Parathyroid adenoma (tissue), 2 donors: ENCODE measurements at regions not wholly inside any gene's neighbourhood (a gene's known extent, or its start where the extent isn't known, plus 50 kb on each side); places are given as distances from the start of the nearest gene placed in this dataset.
"Not testable (repeated sequence)": the region's sequence is repeated elsewhere in the genome, so short reads cannot be mapped to it uniquely, and the experiment has no call there.

Source experiments
- H2AFZ ChIP-seq: fragments of 300-600 bp; sonication (generic); one replicate; pipeline ENCODE4 v1.7.0; 2017; ENCODE audit warnings: antibody characterized with exemption, mild to moderate bottlenecking
- H3K27ac ChIP-seq: fragments of 300-600 bp; sonication (generic); one replicate; pipeline ENCODE4 v1.7.0; 2017
- H3K27me3 ChIP-seq: fragments of 300-600 bp; sonication (generic); one replicate; pipeline ENCODE4 v1.7.0; 2017; ENCODE audit warnings: low read length; ENCODE audit not compliant: control insufficient read depth, insufficient read depth
- H3K36me3 ChIP-seq: fragments of 300-600 bp; sonication (generic); one replicate; pipeline ENCODE4 v1.7.0; 2017; ENCODE audit warnings: low read length; ENCODE audit not compliant: control insufficient read depth, insufficient read depth
- H3K4me1 ChIP-seq: fragments of 300-600 bp; sonication (generic); one replicate; pipeline ENCODE4 v1.7.0; 2017; ENCODE audit warnings: control low read depth
- H3K4me2 ChIP-seq: fragments of 300-600 bp; sonication (generic); one replicate; pipeline ENCODE4 v1.7.0; 2017; ENCODE audit warnings: low read length
- H3K4me3 ChIP-seq: fragments of 300-600 bp; sonication (generic); one replicate; pipeline ENCODE4 v1.7.0; 2017; ENCODE audit warnings: low read depth, low read length
- H3K79me2 ChIP-seq: fragments of 300-600 bp; sonication (generic); one replicate; pipeline ENCODE4 v1.7.0; 2017; ENCODE audit warnings: control low read depth
- H3K9ac ChIP-seq: fragments of 300-600 bp; sonication (generic); one replicate; pipeline ENCODE4 v1.7.0; 2017; ENCODE audit warnings: mild to moderate bottlenecking
- H3K9me3 ChIP-seq: fragments of 300-600 bp; sonication (generic); one replicate; pipeline ENCODE4 v1.7.0; 2017; ENCODE audit warnings: low read length; ENCODE audit not compliant: control insufficient read depth
- CTCF ChIP-seq: fragments of 300-600 bp; sonication (generic); IDR thresholded peaks from one replicate; pipeline ENCODE4 v1.7.0; 2017; ENCODE audit warnings: antibody characterized with exemption, mild to moderate bottlenecking
- donor health status: primary hyperparathyroidism.

- no peaks in the 10 kb centered on the region for H3K27me3 ChIP-seq
- H3K4me3 ChIP-seq, result no peak overlapping the region
- TF ChIP-seq CTCF, result no peak
- no peak overlapping the region for H3K4me2 ChIP-seq
- H3K79me2 ChIP-seq, result no peaks in the 10 kb centered on the region
- H2AFZ ChIP-seq, result no peak overlapping the region
- H3K9me3 ChIP-seq, result no peaks in the 10 kb centered on the region
- H3K9ac ChIP-seq, result no peak overlapping the region
- no peak overlapping the region for H3K27ac ChIP-seq
- H3K4me1 ChIP-seq, result no peaks in the 10 kb centered on the region
- H3K36me3 ChIP-seq, result no peaks in the 10 kb centered on the region
Measured at GRCh38 chr6:145092554-145092953, 642.8 kb downstream of the EPM2A start.

- TF ChIP-seq CTCF, result no peak
- H3K9ac ChIP-seq, result no peak overlapping the region
- H3K9me3 ChIP-seq, result no peaks in the 10 kb centered on the region
- H3K36me3 ChIP-seq, result no peaks in the 10 kb centered on the region
- H3K4me1 ChIP-seq, result no peaks in the 10 kb centered on the region
- no peak overlapping the region for H3K4me2 ChIP-seq
- H3K4me3 ChIP-seq, result no peak overlapping the region
- no peaks in the 10 kb centered on the region for H3K79me2 ChIP-seq
- H2AFZ ChIP-seq, result no peak overlapping the region
- no peaks in the 10 kb centered on the region for H3K27me3 ChIP-seq
- H3K27ac ChIP-seq, result no peak overlapping the region
Measured at GRCh38 chr6:145093226-145093625, 642.1 kb downstream of the EPM2A start.

GRCh38 chr6:145096846-145097245, 638.5 kb downstream of the EPM2A start:
- Histone ChIP-seq H3K27me3 (no peaks in the 10 kb centered on the region), H3K9me3 (no peaks in the 10 kb centered on the region), H3K36me3 (no peaks in the 10 kb centered on the region), H3K4me3 (no peak overlapping the region), H2AFZ (no peak overlapping the region), H3K79me2 (no peaks in the 10 kb centered on the region), H3K27ac (no peak overlapping the region), H3K4me2 (no peak overlapping the region), H3K9ac (no peak overlapping the region), H3K4me1 (no peaks in the 10 kb centered on the region)
- no peak for TF ChIP-seq CTCF

GRCh38 chr6:145098127-145098526, 637.2 kb downstream of the EPM2A start:
- not testable (repeated sequence) for H3K36me3 ChIP-seq, H3K4me3 ChIP-seq, H3K9ac ChIP-seq, H3K9me3 ChIP-seq, H3K27ac ChIP-seq, H3K27me3 ChIP-seq, H3K4me2 ChIP-seq, H3K4me1 ChIP-seq, H2AFZ ChIP-seq, H3K79me2 ChIP-seq

- no peaks in the 10 kb centered on the region for H3K36me3 ChIP-seq
- no peaks in the 10 kb centered on the region for H3K27me3 ChIP-seq
- no peak overlapping the region for H3K4me2 ChIP-seq
- H3K79me2 ChIP-seq, result no peaks in the 10 kb centered on the region
- TF ChIP-seq CTCF, result no peak
- no peaks in the 10 kb centered on the region for H3K4me1 ChIP-seq
- no peak overlapping the region for H2AFZ ChIP-seq
- H3K27ac ChIP-seq, result no peak overlapping the region
- no peak overlapping the region for H3K4me3 ChIP-seq
- H3K9ac ChIP-seq, result no peak overlapping the region
- H3K9me3 ChIP-seq, result no peaks in the 10 kb centered on the region
Measured at GRCh38 chr6:145099713-145100112, 635.6 kb downstream of the EPM2A start.
